ENCODE measurements at regions not wholly inside any gene's neighbourhood (a gene's known extent, or its start where the extent isn't known, plus 50 kb on each side); places are given as distances from the start of the nearest gene placed in this dataset.
"Not testable (repeated sequence)": the region's sequence is repeated elsewhere in the genome, so short reads cannot be mapped to it uniquely, and the experiment has no call there.

DNA sequence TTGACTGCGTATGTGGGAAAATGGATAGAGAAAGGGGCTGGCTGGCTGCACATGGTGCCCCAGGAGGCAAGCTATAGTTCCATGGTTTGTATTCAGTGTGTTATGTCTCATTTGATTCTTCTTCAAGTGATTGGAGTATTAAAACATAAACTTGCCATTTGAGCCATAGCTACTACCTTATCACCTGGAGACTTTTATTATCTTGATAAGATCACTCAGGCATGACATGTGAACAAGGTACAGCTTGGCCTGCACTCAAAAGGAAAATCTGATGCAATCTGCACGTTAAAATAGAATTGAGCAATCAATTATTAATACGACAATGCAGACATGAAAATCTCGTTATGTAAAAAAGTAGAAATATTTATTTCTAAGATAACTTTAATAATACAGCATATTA lies 116.9 kb downstream of the RND3 start:
- no peak for DNase-seq

DNA sequence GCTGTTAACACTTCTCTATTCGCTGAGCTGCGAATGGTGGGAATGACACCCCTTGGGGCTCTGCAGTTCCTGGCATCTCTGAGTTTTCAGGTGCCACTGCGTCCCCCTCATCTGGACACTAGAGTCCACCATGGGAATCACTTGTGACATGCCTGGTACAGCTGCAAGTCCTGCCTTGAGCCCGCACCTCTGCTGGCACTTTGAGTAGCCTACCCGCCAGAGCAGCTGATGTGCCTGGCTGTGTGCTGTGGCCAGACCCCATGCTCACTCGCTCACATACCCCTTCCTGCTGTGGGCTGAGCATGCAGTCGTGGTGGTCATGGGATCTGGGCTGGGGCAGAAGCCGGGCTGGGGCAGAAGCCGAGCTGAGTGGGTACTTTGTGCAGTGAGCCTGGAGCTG lies 117.6 kb downstream of the RND3 start:
- DNase-seq: no peak

DNA sequence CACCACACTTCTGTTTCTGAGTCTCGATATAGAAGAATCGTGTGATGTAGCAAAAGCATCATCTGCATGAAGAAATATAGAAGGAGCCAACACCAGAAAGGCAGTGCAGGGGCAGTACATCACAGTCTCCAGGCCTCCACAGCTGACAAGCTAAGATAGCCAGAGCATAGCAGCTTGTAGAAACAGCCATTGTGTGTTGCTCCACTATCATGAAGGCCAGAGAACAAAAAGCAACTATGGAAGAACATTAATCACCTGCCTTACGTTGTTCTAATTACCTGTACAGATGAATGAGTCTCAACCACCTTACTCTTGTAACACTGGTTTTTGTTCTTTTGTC lies 129.0 kb downstream of the RND3 start:
- DNase-seq: no peak

DNA sequence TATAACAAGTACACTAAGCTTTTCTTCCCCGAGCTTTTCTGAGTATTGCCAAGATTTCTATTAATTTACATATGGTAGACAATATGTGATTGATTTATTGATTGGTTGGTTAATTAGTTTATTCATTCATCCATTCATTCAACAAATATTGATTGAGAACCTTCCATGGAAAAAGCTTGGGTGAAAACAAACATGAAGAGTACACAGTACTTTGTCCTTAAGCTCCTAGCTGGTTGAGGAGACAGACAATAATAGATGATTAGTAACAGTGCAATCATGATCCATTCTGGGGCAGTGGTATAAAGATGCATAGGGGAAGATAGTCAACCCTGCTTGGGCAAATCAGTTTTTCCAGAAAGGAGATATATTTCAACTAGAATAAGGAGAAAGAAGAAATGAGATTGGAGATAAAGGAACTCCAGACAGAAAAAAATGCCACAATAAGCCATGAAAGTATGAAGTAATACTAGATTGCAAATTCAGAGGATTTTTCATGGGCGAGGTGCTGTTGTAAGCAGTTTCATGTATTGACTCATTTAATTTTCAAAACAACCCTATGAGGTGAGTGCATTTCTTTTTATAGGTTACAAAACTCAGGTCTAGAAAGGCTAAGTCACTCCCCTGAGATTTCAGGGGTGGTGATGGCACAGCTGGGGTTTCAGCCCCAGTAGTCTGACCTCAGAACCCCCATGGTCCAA lies 129.5 kb downstream of the RND3 start:
- no peak for DNase-seq

DNA sequence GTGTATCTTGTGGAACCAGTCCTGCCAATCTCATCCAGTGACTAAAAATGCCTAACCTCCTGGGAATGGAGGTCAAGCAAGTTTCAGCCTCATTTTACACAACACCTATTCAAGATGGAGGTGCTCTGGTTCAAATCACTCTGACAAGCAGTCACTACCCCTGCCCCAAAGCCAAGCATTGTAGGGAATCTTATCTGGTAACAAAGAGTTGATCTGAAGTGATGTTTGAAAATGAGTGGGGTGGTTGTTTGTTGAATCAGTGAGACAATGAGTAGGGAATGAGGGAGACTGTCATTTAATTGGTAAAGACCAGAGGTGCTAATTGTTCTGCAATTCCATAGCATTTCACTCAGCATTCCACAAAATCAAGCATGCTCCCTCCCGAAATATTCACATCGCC lies 132.0 kb downstream of the RND3 start:
- DNase-seq: no peak

DNA sequence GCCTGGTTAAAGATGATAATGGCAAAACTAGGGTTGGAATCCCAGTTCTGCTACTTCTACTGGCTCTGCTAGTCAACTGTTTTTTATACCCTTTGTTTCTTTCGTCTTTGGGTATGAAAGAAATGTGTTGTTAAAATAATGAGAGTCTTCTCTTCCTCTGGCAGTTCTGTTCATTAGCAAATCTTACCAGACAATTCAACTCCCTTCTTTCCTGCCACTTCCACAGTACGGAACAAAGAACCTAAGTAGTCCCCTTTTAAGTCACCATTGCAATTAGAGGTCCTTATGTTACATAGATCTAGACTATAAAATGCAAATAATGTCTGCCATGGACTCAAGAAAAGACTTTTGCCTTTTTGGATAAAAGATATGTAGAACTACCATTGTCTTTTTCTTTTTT lies 134.1 kb downstream of the RND3 start:
- no peak for DNase-seq

DNA sequence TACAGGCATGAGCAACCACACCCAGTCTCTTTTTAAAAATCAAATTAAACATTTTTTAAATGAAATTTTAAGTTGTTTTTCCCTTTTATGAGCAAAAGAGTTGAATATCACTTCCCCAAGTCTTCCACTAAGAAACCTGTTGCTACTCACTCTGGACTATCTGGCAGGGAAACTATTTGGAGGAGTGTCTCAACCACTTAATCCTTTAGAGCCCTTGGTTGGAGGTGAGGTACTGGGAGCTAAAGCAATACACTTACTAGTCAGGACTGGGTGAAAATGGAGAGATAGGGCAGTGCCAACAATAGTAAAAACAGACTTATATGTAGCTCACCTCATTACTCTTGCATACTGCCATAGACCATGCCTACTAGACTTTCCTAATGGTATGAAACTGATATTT lies 135.5 kb downstream of the RND3 start:
- DNase-seq: no peak

DNA sequence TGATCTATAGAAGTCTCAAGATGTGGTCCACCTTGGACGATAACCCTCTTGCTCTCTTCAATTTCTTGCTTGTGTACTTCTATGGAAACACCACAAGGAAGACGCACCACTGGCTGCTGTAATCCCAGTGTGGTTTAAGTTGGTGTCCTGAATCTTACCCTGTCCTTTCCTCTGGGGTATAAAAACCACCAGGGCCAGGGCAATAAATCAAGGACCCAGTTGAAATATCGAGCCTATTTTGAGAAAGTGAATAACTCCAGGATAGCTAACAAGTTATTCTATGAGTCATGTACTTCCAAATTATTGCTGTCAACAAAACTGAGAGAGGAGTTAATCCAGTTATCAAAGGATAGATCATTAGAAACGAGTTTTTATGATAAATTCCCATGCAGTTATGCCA lies 137.0 kb downstream of the RND3 start:
- DNase-seq: no peak

DNA sequence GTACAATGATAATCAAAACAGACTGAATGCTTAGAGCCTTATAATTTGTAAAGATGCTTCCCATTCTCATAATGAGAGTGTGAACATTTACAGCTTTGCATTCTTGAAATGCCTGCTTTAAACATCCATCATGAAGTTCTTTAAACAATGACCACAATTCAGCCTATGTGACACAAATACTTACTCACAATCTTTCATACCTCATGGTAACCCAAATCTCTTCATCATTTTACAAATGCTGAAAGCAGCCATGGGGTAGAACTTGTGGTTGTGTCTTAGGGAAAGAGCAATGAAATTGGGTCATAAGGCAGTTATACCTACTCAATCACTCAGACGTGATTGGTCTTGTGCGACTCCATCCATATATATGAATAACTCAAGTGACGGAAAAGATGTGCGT lies 140.7 kb downstream of the RND3 start:
- DNase-seq: no peak

DNA sequence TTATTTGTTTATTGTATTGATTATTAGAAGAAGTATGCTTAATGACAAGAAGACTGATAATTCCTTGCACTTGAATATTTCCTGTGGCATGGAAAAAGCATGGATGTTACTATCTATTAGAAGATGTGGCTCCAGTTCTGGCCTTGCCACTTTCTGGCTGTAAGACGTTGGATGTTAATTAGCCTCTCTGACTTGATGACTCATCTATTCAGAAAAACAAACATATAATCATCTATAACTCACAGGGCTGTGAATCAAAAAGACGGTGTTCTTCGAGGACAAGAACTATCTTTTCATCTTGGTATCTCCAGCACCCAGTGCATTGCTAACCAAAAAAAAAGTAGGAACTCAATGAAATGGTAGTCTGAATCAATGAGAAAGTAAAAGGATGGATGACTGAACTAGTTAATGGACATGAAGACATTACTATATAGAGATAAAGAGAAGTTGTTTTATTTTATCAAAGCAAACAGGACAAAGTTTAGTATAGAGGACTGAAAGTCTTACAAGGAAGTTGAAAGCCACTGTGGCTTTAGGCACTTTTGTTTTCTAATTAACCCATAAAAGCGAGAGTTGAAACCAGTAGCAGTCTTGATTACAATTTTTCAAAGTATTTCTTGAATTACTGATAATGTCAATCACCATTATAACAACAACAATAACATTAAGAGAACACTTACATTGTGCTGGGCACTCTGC lies 145.3 kb downstream of the RND3 start:
- DNase-seq: no peak

DNA sequence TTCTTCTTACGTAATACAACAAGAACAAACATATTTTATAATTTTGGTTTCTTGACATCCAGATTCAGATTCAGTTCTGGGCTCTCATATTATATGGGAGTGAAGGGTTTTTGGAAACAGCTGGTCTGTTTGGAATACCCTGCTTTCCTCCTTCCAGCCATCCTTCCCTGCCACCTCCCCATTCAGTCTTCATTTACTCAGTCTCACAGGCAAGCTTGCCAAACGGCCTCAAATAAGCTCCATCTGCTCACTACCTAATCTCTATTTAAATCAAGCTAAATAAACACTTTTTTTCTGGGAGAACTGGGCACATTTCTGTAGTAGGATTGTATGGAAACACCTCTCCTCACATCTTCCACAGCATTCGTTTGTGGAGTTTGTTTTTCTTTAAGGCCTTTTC lies 147.5 kb downstream of the RND3 start:
- no peak for DNase-seq

DNA sequence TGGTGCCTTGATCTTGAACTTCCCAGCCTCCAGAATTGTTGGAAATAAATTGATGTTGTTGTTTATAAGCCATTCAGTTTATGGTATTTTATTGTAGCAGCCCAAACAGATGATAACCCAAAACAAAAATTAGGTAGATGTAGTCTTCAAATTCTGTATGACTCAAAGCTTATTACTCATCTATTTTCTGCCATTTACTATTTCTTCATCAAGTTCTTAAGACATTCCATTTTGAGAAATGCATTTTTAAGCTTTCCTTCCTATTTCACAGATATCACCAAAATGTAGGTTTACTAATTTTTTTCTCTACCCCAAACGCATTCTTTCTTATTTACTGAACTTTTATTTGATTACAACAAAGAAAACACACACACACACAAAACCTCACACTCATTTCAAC lies 148.2 kb downstream of the RND3 start:
- DNase-seq: no peak

DNA sequence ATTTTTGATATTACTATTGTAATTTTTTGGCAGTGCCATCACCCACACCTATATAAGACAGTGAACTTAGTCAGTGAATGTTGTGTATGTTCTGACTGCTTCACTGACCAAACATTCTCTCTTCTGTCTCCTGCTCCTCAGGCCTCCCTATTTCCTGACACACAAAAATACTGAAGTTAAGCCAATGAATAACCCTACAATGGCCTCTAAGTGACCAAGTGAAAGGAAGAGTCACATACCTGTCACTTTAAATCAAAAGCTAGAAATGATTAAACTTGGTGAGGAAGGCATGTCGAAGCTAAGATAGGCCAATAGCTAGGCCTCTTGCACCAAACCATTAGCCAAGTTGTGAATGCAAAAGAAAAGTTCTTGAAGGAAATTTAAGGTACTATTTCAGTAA lies 151.9 kb downstream of the RND3 start:
- DNase-seq: no peak

DNA sequence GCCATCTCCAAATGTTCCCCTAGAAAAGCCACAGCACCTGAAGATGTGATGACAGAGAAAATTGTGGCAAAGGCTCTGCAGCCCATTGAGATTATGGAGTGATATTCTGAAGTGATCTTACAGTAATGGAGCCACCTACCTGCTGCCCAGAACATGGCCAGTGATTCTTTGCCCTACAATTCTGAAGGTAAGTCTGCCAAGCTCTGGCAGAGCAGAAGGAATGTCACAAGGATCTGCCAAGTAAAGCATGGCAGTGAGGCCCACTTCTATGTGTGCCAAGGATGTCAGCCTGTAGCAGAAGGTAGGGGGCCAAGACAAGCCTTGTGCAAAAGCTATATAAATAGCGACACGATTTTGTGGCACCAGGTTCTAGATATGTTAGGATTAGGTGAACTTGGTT lies 155.1 kb downstream of the RND3 start:
- no peak for DNase-seq

DNA sequence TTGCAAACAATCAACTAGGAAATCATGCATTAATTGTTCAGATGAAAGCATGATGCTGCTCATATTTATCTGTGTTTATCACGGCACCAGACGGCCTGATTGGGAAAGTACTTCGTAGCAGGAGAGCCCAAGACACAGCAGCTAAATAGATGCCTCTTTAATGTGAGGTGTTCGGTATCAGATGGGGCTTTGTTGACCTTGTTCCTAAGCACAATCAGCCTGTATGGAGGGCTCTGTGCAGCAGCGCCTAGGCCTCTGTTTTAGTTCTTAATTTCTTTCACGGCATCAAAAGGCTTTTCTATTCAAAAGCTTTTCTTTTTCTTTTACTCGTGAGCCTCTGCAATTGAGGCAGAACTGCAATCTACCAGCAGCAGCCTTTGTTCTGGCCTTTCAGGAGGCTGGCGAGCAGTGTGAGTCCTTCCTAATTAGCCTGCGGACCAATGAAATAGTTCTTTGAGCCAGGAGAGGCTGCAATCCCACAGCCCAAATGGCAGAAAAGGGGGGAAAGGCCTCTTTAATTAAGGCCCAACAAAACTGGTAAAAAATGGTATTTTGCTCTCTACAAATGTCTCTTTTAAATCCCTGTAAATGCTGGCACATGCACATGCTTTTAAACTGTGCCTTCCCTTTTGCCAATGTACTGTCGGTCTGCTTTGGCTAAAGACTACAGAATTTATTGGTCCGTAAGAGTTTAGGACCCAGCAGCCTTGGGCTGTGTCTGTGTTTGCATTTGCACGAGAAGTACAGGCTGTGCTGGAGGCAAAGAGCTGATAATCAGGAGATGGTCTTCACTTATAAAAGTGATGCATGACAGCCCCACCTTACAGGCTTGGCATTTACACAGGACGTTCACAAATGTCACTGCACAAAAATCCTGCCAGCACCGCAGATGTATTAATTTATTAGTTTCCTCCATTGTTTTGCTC lies 159.6 kb downstream of the RND3 start:
- DNase-seq: no peak

DNA sequence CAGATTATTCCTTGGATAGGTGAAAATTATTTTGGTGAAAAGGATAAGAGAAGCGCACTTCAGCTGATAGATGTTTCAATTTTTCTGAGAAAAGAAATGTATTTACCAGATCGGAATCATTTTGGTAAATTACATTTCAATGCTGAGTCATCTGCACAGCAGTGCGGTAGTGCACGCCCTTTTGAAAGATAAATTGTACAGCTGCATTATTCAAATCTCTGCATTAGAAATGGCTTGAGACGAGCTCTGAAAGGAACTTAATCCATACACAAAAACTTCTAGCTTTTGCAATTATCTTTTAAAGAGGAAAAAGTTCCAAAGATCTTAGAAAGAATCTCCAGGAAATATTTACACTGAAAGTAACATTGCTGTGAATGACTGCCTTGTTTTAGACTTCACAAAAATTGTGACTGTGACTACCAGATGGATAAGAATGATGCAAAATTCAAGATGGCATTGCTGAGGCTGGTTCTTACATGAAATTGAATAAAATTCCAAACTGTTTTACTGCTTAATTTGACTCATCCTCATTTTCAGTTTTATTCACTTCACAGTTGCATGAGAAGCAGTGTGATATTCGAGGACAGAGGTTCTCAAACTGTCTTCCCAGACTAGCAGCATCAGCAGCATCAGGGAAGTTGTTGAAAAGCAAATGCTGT lies 161.7 kb downstream of the RND3 start:
- no peak for DNase-seq

DNA sequence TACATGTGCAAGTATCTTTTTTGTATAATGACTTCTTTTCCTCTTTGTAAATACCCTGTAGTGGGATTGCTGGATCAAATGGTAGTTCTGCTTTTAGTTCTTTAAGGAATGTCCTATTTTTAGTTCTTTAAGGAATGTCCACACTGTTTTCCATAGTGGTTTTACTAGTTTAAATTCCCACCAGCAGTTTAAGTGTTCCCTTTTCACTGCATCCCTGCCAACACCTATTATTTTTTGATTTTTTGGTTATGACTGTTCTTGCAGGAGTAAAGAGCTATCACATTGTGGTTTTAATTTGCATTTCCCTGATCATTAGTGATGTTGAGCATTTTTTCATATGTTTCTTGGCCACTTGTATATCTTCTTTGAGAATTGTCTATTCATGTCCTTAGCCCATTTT lies 164.4 kb downstream of the RND3 start:
- DNase-seq: not testable (repeated sequence)

DNA sequence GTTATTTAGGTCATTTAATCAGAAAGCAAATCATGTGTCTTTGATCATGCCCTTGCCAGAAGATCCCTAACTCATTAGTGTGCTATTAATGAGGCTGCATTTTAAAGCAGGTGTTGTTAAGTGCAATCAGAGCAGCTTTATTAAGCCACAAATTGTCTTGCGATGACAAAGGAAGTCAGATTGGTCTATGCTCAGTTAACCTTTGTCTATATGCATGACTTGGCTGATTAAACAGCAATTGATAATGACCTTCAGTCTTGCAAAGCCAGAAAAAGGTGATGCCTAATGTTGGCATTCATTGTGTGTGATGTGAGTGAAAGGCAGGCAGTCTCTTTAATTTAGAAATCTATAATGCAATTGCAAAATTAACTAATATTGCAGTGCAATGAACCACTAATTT lies 166.9 kb downstream of the RND3 start:
- DNase-seq: no peak

DNA sequence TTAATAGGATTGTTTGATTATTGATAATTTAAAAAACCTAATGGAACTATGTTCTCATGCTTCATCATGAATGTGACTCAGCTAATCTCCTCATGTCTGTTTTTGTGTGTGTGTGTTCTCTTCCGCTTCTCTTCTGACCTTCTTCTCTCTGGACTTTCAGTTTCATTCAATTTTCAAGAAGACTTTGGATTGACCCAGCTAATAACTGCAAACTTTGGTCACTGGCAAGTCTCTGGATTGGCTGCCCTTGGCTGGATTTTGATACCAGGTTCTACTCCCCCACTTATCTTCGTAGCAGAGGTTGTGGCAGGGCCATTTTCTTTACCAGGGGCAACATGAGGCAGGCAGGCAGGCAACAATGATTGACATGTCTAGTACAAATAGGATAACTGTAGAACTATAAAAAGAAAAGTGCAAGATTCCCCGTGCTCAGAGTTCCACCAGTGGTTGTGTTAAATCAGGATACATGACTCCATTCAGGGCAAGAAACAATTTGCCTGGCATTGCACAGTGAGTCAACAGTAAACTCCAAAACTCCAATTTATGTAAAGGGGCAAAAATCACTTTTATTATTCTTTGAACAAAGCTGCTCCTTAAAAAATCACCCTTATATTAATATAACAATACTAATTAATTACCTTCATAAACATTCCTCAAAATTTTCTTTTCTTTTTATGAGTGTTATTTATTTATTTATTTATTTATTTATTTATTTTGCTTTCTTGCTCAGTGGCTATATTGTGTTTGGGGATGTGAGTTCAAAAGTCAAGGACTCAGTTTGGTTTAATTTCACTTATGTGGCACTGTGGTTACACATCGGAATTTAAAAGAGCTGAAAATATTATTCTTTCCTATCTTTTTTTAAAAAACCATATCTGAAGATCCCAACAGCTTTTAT lies 167.6 kb downstream of the RND3 start:
- DNase-seq: no peak

DNA sequence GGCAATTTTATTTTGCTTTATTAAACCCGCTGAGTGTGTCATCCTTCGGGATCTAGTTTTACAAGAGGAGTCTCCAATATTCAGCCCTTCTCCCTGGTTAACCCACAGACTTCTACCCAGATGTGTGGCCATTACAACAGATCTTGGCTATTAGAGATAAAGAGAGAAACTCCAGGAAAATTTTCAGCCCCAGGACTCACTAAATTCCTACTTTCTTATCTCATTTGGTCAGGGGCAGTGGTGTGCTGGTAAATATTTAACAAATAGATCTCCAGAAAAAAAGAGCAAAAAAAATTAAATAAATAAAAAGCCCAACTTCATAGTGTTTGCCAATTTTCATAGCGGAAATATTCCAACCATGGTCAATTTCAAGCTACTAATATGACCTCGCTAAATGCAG lies 168.4 kb downstream of the RND3 start:
- DNase-seq: no peak

DNA sequence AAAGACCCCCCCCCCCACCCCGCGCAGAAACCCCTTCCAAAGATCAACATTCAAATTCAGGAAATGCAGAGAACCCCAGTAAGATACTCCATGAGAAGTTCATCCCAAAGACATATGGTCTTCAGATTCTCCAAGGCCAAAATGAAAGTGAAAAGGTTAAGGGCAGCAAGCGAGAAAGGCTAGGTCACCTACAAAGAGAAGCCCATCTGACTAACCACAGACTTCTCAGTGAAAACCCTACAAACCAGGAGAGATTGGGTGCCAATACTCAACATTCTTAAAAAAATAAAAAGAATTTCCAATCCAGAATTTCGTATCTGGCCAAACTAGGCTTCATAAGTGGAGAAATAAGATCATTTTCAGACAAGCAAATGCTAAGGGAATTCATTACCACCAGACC lies 175.2 kb downstream of the RND3 start:
- DNase-seq: no peak

DNA sequence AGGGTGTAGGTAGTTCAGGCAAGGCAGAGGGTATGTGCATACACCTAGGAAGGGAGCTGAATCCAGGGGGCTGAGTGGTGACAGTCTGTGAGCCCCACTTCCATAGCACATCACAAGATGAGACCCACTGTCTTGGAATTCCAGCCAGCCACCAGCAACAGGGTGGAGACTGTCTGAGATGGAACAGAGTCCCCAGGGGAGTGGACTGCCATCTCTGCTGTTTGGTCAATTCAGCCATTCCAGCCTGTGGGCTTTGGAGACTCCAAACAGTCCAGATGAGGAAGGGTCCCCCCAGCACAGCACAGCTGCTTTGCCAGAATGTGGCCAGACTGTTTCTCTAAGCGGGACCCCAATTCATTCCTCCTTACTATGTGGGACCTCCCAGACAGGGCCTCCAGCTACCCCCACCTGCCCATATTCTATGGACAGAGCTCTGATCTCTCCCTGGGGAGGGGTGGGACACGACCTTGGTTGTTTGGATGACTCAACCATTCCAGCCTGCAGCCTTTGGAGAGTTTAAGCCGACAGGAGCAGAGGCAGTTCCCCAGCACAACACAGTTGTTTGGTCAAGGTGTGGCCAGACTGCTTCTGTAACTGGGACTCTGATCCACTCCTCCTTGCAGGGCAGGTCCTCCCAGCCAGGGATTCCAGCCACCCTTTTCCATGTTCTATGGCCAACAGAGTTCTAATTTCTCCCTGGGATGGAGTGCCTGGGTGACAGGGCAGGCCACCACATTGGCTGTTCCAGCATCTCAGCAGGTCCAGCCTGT lies 178.0 kb downstream of the RND3 start:
- DNase-seq: no peak

All from GOT3 (cell line).